Endothelial cell of umbilical vein (primary cell): ENCODE measurements at regions not wholly inside any gene's neighbourhood (a gene's known extent, or its start where the extent isn't known, plus 50 kb on each side); places are given as distances from the start of the nearest gene placed in this dataset.

Experiments used
- BruUV-seq: library from RNA; stranded (reverse); fragments of 400-500 nt; replicated peaks from 2 replicates; lab custom pipeline; 2021; lab: Mats Ljungman, UMichigan
- CTCF ChIA-PET: fragments of 300-600, 350-600 bp; sonication (Branson Sonifier 250); formaldehyde crosslinking; loops from one replicate; lab custom pipeline; 2021; ENCODE audit warnings: antibody characterized with exemption, inconsistent platforms; lab: Charles Lee
- POLR2A ChIA-PET: fragments of 300-600, 350-600 bp; sonication (Branson Sonifier 250); formaldehyde crosslinking; loops from one replicate; lab custom pipeline; 2021; ENCODE audit warnings: antibody characterized with exemption, inconsistent platforms; lab: Charles Lee
- DNase-seq: peaks from one replicate; pipeline ENCODE4 v3.0.0-alpha.2; 2011; ENCODE audit warnings: low read depth, low spot score
- FAIRE-seq: peaks from 2 replicates; lab custom pipeline; 2011; peaks lifted over from hg19 to GRCh38; lab: Jason Lieb, UNC
- H2AFZ ChIP-seq: 2 replicates; pipeline ENCODE4 v1.6.0; 2012; ENCODE audit warnings: low read depth, low read length, control low read depth, inconsistent platforms
- H3K27ac ChIP-seq: 2 replicates; pipeline ENCODE4 v1.5.1; 2011; ENCODE audit warnings: low read depth, mild to moderate bottlenecking, control low read depth, low read length, moderate library complexity; ENCODE audit not compliant: insufficient read depth
- H3K27me3 ChIP-seq, 2 experiments: 2 replicates each; pipeline versions ENCODE4 v1.6.0 to v1.6.1; 2011; ENCODE audit warnings: low read length in 2 of 2, mixed read lengths in 1 of 2; ENCODE audit not compliant: control insufficient read depth in 2 of 2, insufficient read depth in 2 of 2
- H3K36me3 ChIP-seq, 2 experiments: 2 replicates in 1 of 2; 3 replicates in 1 of 2; pipeline ENCODE4 v1.5.1; 2011; ENCODE audit warnings: low read length in 2 of 2, mild to moderate bottlenecking in 1 of 2, moderate library complexity in 1 of 2; ENCODE audit not compliant: control insufficient read depth in 2 of 2, insufficient read depth in 2 of 2; ENCODE audit errors: extremely low read depth in 1 of 2
- H3K4me1 ChIP-seq: 3 replicates; pipeline ENCODE4 v1.5.1; 2011; ENCODE audit warnings: mild to moderate bottlenecking, low read length; ENCODE audit not compliant: control insufficient read depth, insufficient read depth; ENCODE audit errors: extremely low read depth
- H3K4me2 ChIP-seq: 2 replicates; pipeline ENCODE4 v1.6.1; 2011; ENCODE audit warnings: low read length, control low read depth, mixed read lengths; ENCODE audit not compliant: insufficient read depth
- H3K4me3 ChIP-seq, 3 experiments: fragments of 200-600 bp in 1 of 3; sonication (generic), shearing (Covaris generic) in 1 of 3; replicated peaks in 1 of 3; 2 replicates each; pipeline ENCODE4 v1.5.1; 2011 to 2016; ENCODE audit warnings: control low read depth in 3 of 3, low read length in 3 of 3, mild to moderate bottlenecking in 2 of 3, inconsistent platforms in 1 of 3, low read depth in 1 of 3, moderate library complexity in 1 of 3; ENCODE audit not compliant: insufficient read depth in 1 of 3
- H3K79me2 ChIP-seq: 2 replicates; pipeline ENCODE4 v1.6.0; 2012; ENCODE audit warnings: low read length, inconsistent platforms; ENCODE audit not compliant: control insufficient read depth, insufficient read depth
- H3K9ac ChIP-seq: replicated peaks from 2 replicates; pipeline ENCODE3; 2011; ENCODE audit warnings: low read length, control low read depth; ENCODE audit not compliant: insufficient read depth; ENCODE audit errors: extremely low read depth
- H3K9me1 ChIP-seq: replicated peaks from 3 replicates; pipeline ENCODE4 v1.6.0; 2011; ENCODE audit warnings: mild to moderate bottlenecking, low read length; ENCODE audit not compliant: control insufficient read depth, insufficient read depth; ENCODE audit errors: extremely low read depth
- H3K9me3 ChIP-seq: replicated peaks from 2 replicates; pipeline ENCODE4 v1.5.1; 2012; ENCODE audit warnings: low read length, inconsistent platforms; ENCODE audit not compliant: control insufficient read depth, insufficient read depth
- H4K20me1 ChIP-seq: replicated peaks from 2 replicates; pipeline ENCODE3; 2011; ENCODE audit warnings: mild to moderate bottlenecking, low read length; ENCODE audit not compliant: control insufficient read depth, insufficient read depth; ENCODE audit errors: extremely low read depth
- EZH2 ChIP-seq: IDR thresholded peaks from 2 replicates; pipeline ENCODE4 v1.6.1; 2012; ENCODE audit warnings: borderline replicate concordance, low read depth, mild to moderate bottlenecking, moderate library complexity, low read length, inconsistent platforms; ENCODE audit not compliant: severe bottlenecking
- FOS ChIP-seq: IDR thresholded peaks from 2 replicates; pipeline ENCODE4 v1.6.1; 2011; ENCODE audit warnings: mild to moderate bottlenecking, low read length, moderate library complexity, borderline replicate concordance; ENCODE audit not compliant: insufficient read depth
- GATA2 ChIP-seq: IDR thresholded peaks from 2 replicates; pipeline ENCODE4 v1.7.0; 2011; ENCODE audit warnings: low read depth, mild to moderate bottlenecking, moderate library complexity, mixed read lengths, low read length; ENCODE audit not compliant: insufficient read length, insufficient read depth
- JUN ChIP-seq: IDR thresholded peaks from 2 replicates; pipeline ENCODE4 v1.6.1; 2011; ENCODE audit warnings: borderline replicate concordance, low read depth; ENCODE audit not compliant: insufficient read length, insufficient read depth
- POLR2A ChIP-seq: IDR thresholded peaks from 2 replicates; pipeline ENCODE4 v1.6.1; 2012; ENCODE audit warnings: low read depth, mild to moderate bottlenecking, control low read depth, low read length
- POLR2AphosphoS5 ChIP-seq: IDR thresholded peaks from 2 replicates; pipeline ENCODE4 v1.6.1; 2012; ENCODE audit warnings: low read depth, mild to moderate bottlenecking, control low read depth, low read length, moderate library complexity; ENCODE audit not compliant: insufficient read depth
- dilution Hi-C: fragments of 300-500 bp; cut with MboI; formaldehyde crosslinking; loops from one replicate; pipeline ENCODE4 v1.15.0; 2019; ENCODE audit warnings: low sequenced_read_pairs; ENCODE audit not compliant: extremely low pct_ligation_motif_present
- intact Hi-C: fragments of 100-400 bp; cut with micrococcal nuclease; formaldehyde crosslinking; loops from one replicate; pipeline ENCODE4 v1.10.0; 2022
- TF ChIP-seq, protein P1 (sequence below): IDR thresholded peaks from 2 replicates; pipeline ENCODE4 v1.6.1; 2011; ENCODE audit not compliant: insufficient read depth, insufficient read length

DNA sequence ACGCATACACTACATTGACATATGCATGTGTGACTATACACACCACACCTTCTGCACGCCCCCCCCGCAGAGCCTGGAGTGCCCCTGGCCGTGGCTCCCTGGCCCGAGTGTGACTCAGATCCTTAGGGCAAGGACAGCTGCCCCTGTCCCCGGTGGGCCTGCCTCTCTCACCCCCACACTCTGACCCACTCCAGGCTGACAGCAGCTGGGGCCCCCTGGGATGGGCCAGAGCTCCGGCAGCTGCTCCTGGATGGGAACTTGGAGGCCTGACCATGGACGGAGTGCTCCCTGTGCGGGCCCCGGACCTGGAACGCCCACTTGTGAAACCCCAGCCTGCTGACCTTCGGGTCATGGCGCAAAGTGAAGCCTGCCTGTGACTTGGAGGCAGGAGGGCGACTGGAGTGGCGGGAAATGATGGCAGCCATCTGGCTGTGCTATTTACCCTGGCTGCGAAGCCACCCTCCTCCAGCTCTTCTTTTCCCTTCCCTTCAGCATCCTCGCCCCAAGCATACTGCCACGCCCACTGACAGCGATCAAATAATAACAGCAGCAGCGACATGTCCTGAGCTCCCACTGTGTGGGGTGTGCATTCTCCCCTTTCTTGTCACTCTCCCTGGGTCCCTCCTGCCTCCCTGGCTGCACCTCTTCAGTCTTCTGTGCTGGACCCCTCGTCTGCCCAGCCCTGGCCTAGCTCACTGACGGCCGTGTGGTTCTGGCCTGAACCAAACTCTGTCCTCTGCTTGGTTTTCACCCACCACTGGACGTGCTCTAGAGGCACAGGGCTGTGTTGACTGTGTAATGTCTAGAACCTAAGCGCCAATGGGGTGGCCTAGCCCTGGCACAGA, 90.7 kb upstream of the MEF2A start:
- CTCF ChIA-PET, result interaction anchor here (1.1 to 2.4 kb wide), 4 partner anchors 12 to 229 kb away, joined by 3 to 14 read pairs (median 5); no protein-coding TSS in a partner anchor
- POLR2A ChIA-PET, result no interaction called here
- DNase-seq (no peak), FAIRE-seq (no peak)
- H3K9ac ChIP-seq, result no peak overlapping the region
- H2AFZ ChIP-seq, result no peak overlapping the region
- H3K79me2 ChIP-seq, result no peaks in the 10 kb centered on the region
- H3K4me2 ChIP-seq, result no peak overlapping the region
- H3K36me3 ChIP-seq, result no peaks in the 10 kb centered on the region
- H3K9me3 ChIP-seq, result no peaks in the 10 kb centered on the region
- no peak for TF ChIP-seq GATA2
- no peak for TF ChIP-seq EZH2
- TF ChIP-seq FOS, result no peak
- TF ChIP-seq, protein P1, sequence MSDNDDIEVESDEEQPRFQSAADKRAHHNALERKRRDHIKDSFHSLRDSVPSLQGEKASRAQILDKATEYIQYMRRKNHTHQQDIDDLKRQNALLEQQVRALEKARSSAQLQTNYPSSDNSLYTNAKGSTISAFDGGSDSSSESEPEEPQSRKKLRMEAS, result no peak
- TF ChIP-seq POLR2AphosphoS5, result no peak
- no peak for TF ChIP-seq POLR2A
- TF ChIP-seq JUN, result no peak
- H3K27ac ChIP-seq, result no peak overlapping the region
- intact Hi-C loops, result no loop called here
- no peaks in the 10 kb centered on the region for H3K27me3 ChIP-seq
- dilution Hi-C loops, result no loop called here
- peaks cover 17% of the 10 kb centered on the region for H3K4me1 ChIP-seq
- no peaks in the 10 kb centered on the region for H4K20me1 ChIP-seq
- H3K4me3 ChIP-seq, result no peak overlapping the region
- H3K9me1 ChIP-seq, result no peaks in the 10 kb centered on the region
- BruUV-seq, result no TSS peak
